ENCODE measurements at regions not wholly inside any gene's neighbourhood (a gene's known extent, or its start where the extent isn't known, plus 50 kb on each side); places are given as distances from the start of the nearest gene placed in this dataset.

GRCh38 chr14:71833476-71833875 is 98.8 kb upstream of the RGS6 start:
- DNase-seq: no peak

GRCh38 chr14:71834284-71835204 is 97.7 kb upstream of the RGS6 start:
- DNase-seq: no peak

GRCh38 chr14:71852181-71852580 is 80.0 kb upstream of the RGS6 start:
- DNase-seq: peak; percentile 18 to 70 (median 22)

GRCh38 chr14:71855399-71856036 is 76.7 kb upstream of the RGS6 start:
- DNase-seq: peak; percentile 63 to 77 (median 64)

- peak in 2 of 3 donors; percentile 5 to 18 for DNase-seq
Measured at GRCh38 chr14:71856199-71856919, 75.9 kb upstream of the RGS6 start.

DNA sequence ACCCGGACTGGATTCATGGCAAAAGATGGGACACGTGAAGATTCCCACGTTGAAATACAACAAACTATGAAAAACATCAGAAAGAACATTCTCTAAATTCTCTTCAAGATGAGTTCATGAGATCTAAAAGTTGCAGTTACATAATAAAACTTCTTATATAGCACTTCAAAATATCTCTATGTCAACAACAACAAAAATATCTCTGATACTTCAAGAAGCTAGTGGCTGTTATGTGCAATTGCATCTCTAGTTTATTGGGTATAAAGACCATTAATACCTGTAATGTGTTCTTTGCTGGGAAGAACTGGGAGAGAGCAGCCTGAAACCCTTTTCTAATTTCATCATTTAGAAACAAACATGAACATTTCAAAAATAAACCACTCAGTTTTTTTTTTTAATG is 69.2 kb upstream of the RGS6 start:
- DNase-seq: no peak

- no peak for DNase-seq
Measured at GRCh38 chr14:71863766-71864165, 68.5 kb upstream of the RGS6 start.

Data from suppressor macrophage treated with lipopolysaccharide for 1 hour (primary cell).